Naive thymus-derived CD4-positive, alpha-beta T cell (primary cell): ENCODE measurements at regions not wholly inside any gene's neighbourhood (a gene's known extent, or its start where the extent isn't known, plus 50 kb on each side); places are given as distances from the start of the nearest gene placed in this dataset.
"Not testable (repeated sequence)": the region's sequence is repeated elsewhere in the genome, so short reads cannot be mapped to it uniquely, and the experiment has no call there.

ENCODE experiments used
- ATAC-seq: fragments of 150-1000 bp; cut with Tn5 transposase; 2 replicates; pipeline ENCODE4 v1.10.0; 2021; ENCODE audit warnings: mild to moderate bottlenecking, moderate library complexity
- CTCF ChIA-PET: fragments of 350-600 bp; sonication (Branson Sonifier 250); formaldehyde crosslinking; loops from one replicate; lab custom pipeline; 2021; ENCODE audit warnings: antibody characterized with exemption; lab: Charles Lee
- POLR2A ChIA-PET: fragments of 350-600 bp; sonication (Branson Sonifier 250); formaldehyde crosslinking; loops from one replicate; lab custom pipeline; 2021; ENCODE audit warnings: antibody characterized with exemption, inconsistent platforms; lab: Charles Lee
- DNase-seq, 9 donors: peaks; one replicate each; pipeline versions ENCODE4 v3.0.0 to v3.0.0-alpha.2; 2020 to 2022; ENCODE audit warnings: mixed read lengths in 1 of 9
- H3K27ac ChIP-seq: one replicate; pipeline ENCODE4 v1.7.0; 2013; ENCODE audit warnings: mild to moderate bottlenecking, low read depth, low read length, moderate library complexity
- H3K27me3 ChIP-seq, 2 donors: one replicate each; pipeline ENCODE4 v1.7.0; 2013; ENCODE audit warnings: low read length in 2 of 2, mild to moderate bottlenecking in 2 of 2, moderate library complexity in 2 of 2; ENCODE audit not compliant: control insufficient read depth in 2 of 2, insufficient read depth in 2 of 2
- H3K36me3 ChIP-seq, 3 experiments: 1 replicate in 2 of 3; 2 replicates in 1 of 3; pipeline ENCODE4 v1.7.0; 2013; ENCODE audit warnings: low read length in 3 of 3, mild to moderate bottlenecking in 3 of 3, moderate library complexity in 1 of 3; ENCODE audit not compliant: insufficient read depth in 3 of 3, control insufficient read depth in 2 of 3
- H3K4me1 ChIP-seq, 2 donors: one replicate each; pipeline ENCODE4 v1.7.0; 2013; ENCODE audit warnings: low read length in 2 of 2, mild to moderate bottlenecking in 2 of 2, moderate library complexity in 1 of 2; ENCODE audit not compliant: control insufficient read depth in 2 of 2, insufficient read depth in 2 of 2
- H3K4me3 ChIP-seq: 2 replicates; pipeline ENCODE4 v1.7.0; 2013; ENCODE audit warnings: mild to moderate bottlenecking, low read length
- H3K9me3 ChIP-seq, 3 experiments: 1 replicate in 2 of 3; 2 replicates in 1 of 3; pipeline ENCODE4 v1.7.0; 2013; ENCODE audit warnings: low read length in 3 of 3; ENCODE audit not compliant: control insufficient read depth in 2 of 3
- H3K27ac Mint-ChIP-seq, 9 donors: one replicate each; pipeline ENCODE4 v1.8.0; 2020 to 2022; ENCODE audit warnings: mixed read lengths in 9 of 9, mild to moderate bottlenecking in 8 of 9, moderate library complexity in 5 of 9, inconsistent platforms in 2 of 9
- H3K27me3 Mint-ChIP-seq, 5 donors: one replicate each; pipeline ENCODE4 v1.8.0; 2021 to 2022; ENCODE audit warnings: mixed read lengths in 5 of 5, mild to moderate bottlenecking in 1 of 5
- H3K36me3 Mint-ChIP-seq, 5 donors: one replicate each; pipeline ENCODE4 v1.8.0; 2020 to 2022; ENCODE audit warnings: mixed read lengths in 5 of 5, mild to moderate bottlenecking in 3 of 5, inconsistent platforms in 1 of 5
- H3K4me1 Mint-ChIP-seq, 7 donors: one replicate each; pipeline ENCODE4 v1.8.0; 2020 to 2022; ENCODE audit warnings: mixed read lengths in 7 of 7, mild to moderate bottlenecking in 3 of 7, inconsistent platforms in 1 of 7
- H3K4me3 Mint-ChIP-seq, 10 donors: one replicate each; pipeline ENCODE4 v1.8.0; 2020 to 2022; ENCODE audit warnings: mild to moderate bottlenecking in 10 of 10, mixed read lengths in 10 of 10, moderate library complexity in 6 of 10, inconsistent platforms in 2 of 10
- H3K9me3 Mint-ChIP-seq, 11 donors: one replicate each; pipeline ENCODE4 v1.8.0; 2020 to 2022; ENCODE audit warnings: mixed read lengths in 11 of 11, mild to moderate bottlenecking in 4 of 11, inconsistent platforms in 1 of 11, moderate library complexity in 1 of 11
- intact Hi-C, 2 donors: fragments of 100-400 bp; cut with micrococcal nuclease; formaldehyde crosslinking; loops; one replicate each; pipeline ENCODE4 v1.15.1; 2023

- Histone ChIP-seq H3K36me3 (no peaks in the 10 kb centered on the region), H3K27ac (no peak overlapping the region), H3K9me3 (no peaks in the 10 kb centered on the region), H3K4me3 (no peak overlapping the region), H3K27me3 (peaks cover 4 to 6% of the 10 kb centered on the region in 2 donors), H3K4me1 (peaks cover 6 to 9% of the 10 kb centered on the region in 2 donors)
- POLR2A ChIA-PET, result interaction anchor here (1.2 to 1.8 kb wide), 2 partner anchors 9 to 469 kb away, joined by 5 read pairs; partner anchors contain the start of gene USP22
- H3K9me3 Mint-ChIP-seq, result peaks cover 0 to 3% (median 0%) of the 10 kb centered on the region in 11 donors
- peaks cover 18 to 73% (median 28%) of the 10 kb centered on the region in 5 donors for H3K27me3 Mint-ChIP-seq
- CTCF ChIA-PET, result interaction anchor here (0.5 to 5.3 kb wide), 18 partner anchors 13 to 568 kb away, joined by 3 to 57 read pairs (median 4); no protein-coding TSS in a partner anchor
- no peaks in the 10 kb centered on the region for H3K36me3 Mint-ChIP-seq
- H3K27ac Mint-ChIP-seq, result no peak overlapping the region
- peaks cover 0 to 21% (median 6%) of the 10 kb centered on the region in 7 donors for H3K4me1 Mint-ChIP-seq
- intact Hi-C loops, result loop anchor here (1.0 to 10.0 kb wide), 7 partner anchors 198 to 1520 kb away; partner anchors contain the start of gene USP22 (in 2 of the 2)
- DNase-seq, result peak in 1 of 9 donors; percentile 37
- H3K4me3 Mint-ChIP-seq, result peak overlapping the region in 6 of 10 donors; percentile 17 to 81 (median 69)
- ATAC-seq, result no peak
These were observed 136.3 kb downstream of the KCNJ12 start for GRCh38 chr17:21512307-21513011.

- no peaks in the 10 kb centered on the region for H3K9me3 ChIP-seq
- peaks cover 0 to 3% (median 0%) of the 10 kb centered on the region in 11 donors for H3K9me3 Mint-ChIP-seq
- ATAC-seq (peak; percentile 84), DNase-seq (peak; percentile 49 to 77 (median 65))
- intact Hi-C loops, result loop anchor here (1.0 to 10.0 kb wide), 7 partner anchors 198 to 1521 kb away; partner anchors contain the start of gene USP22 (in 2 of the 2)
- CTCF ChIA-PET, result interaction anchor here (0.5 to 5.3 kb wide), 20 partner anchors 20 to 1135 kb away, joined by 3 to 57 read pairs (median 4); no protein-coding TSS in a partner anchor
- H3K4me1 ChIP-seq, result peaks cover 6 to 9% of the 10 kb centered on the region in 2 donors
- H3K36me3 Mint-ChIP-seq, result no peaks in the 10 kb centered on the region
- H3K4me3 ChIP-seq, result no peak overlapping the region
- no peaks in the 10 kb centered on the region for H3K36me3 ChIP-seq
- peaks cover 18 to 75% (median 28%) of the 10 kb centered on the region in 5 donors for H3K27me3 Mint-ChIP-seq
- no peak overlapping the region for H3K27ac ChIP-seq
- H3K27ac Mint-ChIP-seq, result no peak overlapping the region
- peaks cover 0 to 18% (median 6%) of the 10 kb centered on the region in 7 donors for H3K4me1 Mint-ChIP-seq
- peak overlapping the region in 8 of 10 donors; percentile 17 to 65 (median 42) for H3K4me3 Mint-ChIP-seq
- POLR2A ChIA-PET, result interaction anchor here (1.2 to 1.8 kb wide), 2 partner anchors 8 to 470 kb away, joined by 5 read pairs; partner anchors contain the start of gene USP22
- H3K27me3 ChIP-seq, result peaks cover 4 to 6% of the 10 kb centered on the region in 2 donors
These were observed 136.9 kb downstream of the KCNJ12 start for GRCh38 chr17:21513012-21513570.

DNA sequence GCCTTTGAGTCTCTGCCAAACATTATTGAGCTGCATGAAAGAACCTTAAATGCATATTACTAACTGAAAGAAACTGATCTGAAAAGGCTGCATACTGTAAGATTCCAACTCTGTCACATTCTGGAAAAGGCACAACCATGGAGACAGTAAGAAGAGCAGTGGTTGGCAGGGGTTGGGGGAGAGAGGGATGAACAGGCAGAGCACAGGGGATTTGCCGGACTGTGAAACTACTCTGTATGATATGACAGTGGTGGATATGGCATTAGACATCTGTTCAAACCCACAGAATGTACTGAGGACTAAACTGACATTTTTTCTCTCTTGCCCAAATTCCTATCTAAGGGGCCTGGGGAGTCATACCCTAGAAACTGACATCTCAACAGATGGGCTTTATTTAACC lies 138.4 kb downstream of the KCNJ12 start:
- ATAC-seq, H3K9me3 Mint-ChIP-seq, H3K27ac Mint-ChIP-seq, H3K36me3 ChIP-seq, H3K4me1 ChIP-seq, H3K4me3 Mint-ChIP-seq, DNase-seq, H3K9me3 ChIP-seq, POLR2A ChIA-PET, H3K27ac ChIP-seq, H3K36me3 Mint-ChIP-seq, H3K27me3 ChIP-seq, H3K4me3 ChIP-seq: not testable (repeated sequence)
- CTCF ChIA-PET, result interaction anchor here (0.8 to 4.5 kb wide), 2 partner anchors 384 to 395 kb away, joined by 3 to 57 read pairs; no protein-coding TSS in a partner anchor
- H3K27me3 Mint-ChIP-seq, result peaks cover 18 to 69% (median 27%) of the 10 kb centered on the region in 5 donors
- H3K4me1 Mint-ChIP-seq, result peaks cover 0 to 15% (median 6%) of the 10 kb centered on the region in 7 donors
- intact Hi-C loops, result loop anchor here (5.0 to 10.0 kb wide), 6 partner anchors 200 to 1522 kb away; partner anchors contain the start of gene USP22 (in 1 of the 2)

DNA sequence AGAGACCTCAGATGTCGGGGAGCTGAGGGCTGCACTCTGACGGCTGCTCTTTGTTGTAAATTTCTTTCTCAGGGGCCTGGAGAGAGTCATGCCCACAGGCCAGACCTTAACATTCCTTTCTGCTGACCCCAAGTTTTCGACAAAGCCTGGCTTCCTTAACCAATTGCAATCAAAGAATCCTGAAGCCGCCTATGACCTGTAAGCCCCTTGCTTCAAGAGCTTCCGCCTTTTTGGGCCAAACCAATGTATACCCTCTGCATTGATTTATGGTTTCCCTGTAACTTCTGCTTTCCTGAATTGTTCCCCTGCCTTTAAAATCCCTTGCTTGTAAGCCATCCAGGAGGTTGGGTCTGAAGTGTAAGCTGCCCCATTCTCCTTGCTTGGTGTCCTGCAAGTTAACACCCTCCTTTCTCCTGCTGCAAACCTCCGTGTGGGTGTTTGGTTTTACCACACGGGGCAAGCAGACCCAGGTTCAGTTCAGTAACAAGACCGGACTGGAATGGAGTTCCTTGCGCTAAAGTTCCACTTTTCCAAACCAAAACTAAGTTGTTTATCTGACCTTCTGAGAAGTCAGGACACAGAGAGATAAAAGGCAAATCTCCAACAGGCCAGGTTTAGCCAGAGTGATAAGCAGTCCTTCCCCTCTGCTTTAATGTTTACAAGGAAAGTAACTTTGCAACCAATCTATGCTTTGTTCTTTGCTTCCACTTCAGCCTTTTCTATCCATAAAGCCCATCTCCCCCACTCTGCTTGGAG lies 141.6 kb downstream of the KCNJ12 start:
- CTCF ChIA-PET, result no interaction called here

GRCh38 chr17:21522755-21523336 lies 146.7 kb downstream of the KCNJ12 start:
- no peaks in the 10 kb centered on the region for H3K4me1 Mint-ChIP-seq
- CTCF ChIA-PET, result no interaction called here
- no peaks in the 10 kb centered on the region for H3K36me3 Mint-ChIP-seq

More for the DNA sequence above, 141.6 kb downstream of the KCNJ12 start:
- no peaks in the 10 kb centered on the region for H3K36me3 ChIP-seq
- DNase-seq, result no peak
- intact Hi-C loops, result loop anchor here (10.0 kb wide), 3 partner anchors 203 to 613 kb away; partner anchors contain the start of gene USP22 (in 1 of the 2)
- H3K27me3 ChIP-seq, result no peaks in the 10 kb centered on the region
- no peaks in the 10 kb centered on the region for H3K9me3 Mint-ChIP-seq
- no peak overlapping the region for H3K27ac ChIP-seq
- POLR2A ChIA-PET, result no interaction called here
- peaks cover 0 to 3% (median 0%) of the 10 kb centered on the region in 7 donors for H3K4me1 Mint-ChIP-seq
- H3K4me3 Mint-ChIP-seq, result no peak overlapping the region
- no peak for ATAC-seq
- H3K27me3 Mint-ChIP-seq, result peaks cover 0 to 46% (median 12%) of the 10 kb centered on the region in 5 donors
- no peak overlapping the region for H3K27ac Mint-ChIP-seq
- H3K4me1 ChIP-seq, result no peaks in the 10 kb centered on the region
- no peaks in the 10 kb centered on the region for H3K36me3 Mint-ChIP-seq
- H3K4me3 ChIP-seq, result no peak overlapping the region
- H3K9me3 ChIP-seq, result no peaks in the 10 kb centered on the region

More at GRCh38 chr17:21522755-21523336, 146.7 kb downstream of the KCNJ12 start:
- Mint-ChIP-seq H3K27ac (no peak overlapping the region), H3K9me3 (no peaks in the 10 kb centered on the region), H3K27me3 (peaks cover 0 to 14% (median 10%) of the 10 kb centered on the region in 5 donors), H3K4me3 (no peak overlapping the region)
- Histone ChIP-seq H3K27ac (no peak overlapping the region), H3K9me3 (no peaks in the 10 kb centered on the region), H3K4me1 (no peaks in the 10 kb centered on the region), H3K4me3 (no peak overlapping the region), H3K27me3 (no peaks in the 10 kb centered on the region), H3K36me3 (peaks cover 0 to 2% (median 0%) of the 10 kb centered on the region in 3 experiments)
- no peak for ATAC-seq
- POLR2A ChIA-PET, result no interaction called here
- intact Hi-C loops, result no loop called here
- DNase-seq, result no peak
